HFF-Myc (cell line): ENCODE measurements at regions not wholly inside any gene's neighbourhood (a gene's known extent, or its start where the extent isn't known, plus 50 kb on each side); places are given as distances from the start of the nearest gene placed in this dataset.

Source experiments
- DNase-seq: peaks from one replicate; pipeline ENCODE4 v3.0.0-alpha.2; 2011; ENCODE audit warnings: low read depth; ENCODE audit errors: extremely low read depth
- H3K4me3 ChIP-seq: replicated peaks from 2 replicates; pipeline ENCODE4 v1.5.1; 2011; ENCODE audit warnings: low read depth, mild to moderate bottlenecking, control low read depth, low read length
- CTCF ChIP-seq: IDR thresholded peaks from 2 replicates; pipeline ENCODE4 v1.5.1; 2012; ENCODE audit warnings: mild to moderate bottlenecking, low read depth, low read length, control low read depth; ENCODE audit errors: missing control alignments

- no peak for DNase-seq
- TF ChIP-seq CTCF: no peak
- no peak overlapping the region for H3K4me3 ChIP-seq
Measured at GRCh38 chr1:188218289-188218688, 1389.5 kb downstream of the PLA2G4A start.

DNA sequence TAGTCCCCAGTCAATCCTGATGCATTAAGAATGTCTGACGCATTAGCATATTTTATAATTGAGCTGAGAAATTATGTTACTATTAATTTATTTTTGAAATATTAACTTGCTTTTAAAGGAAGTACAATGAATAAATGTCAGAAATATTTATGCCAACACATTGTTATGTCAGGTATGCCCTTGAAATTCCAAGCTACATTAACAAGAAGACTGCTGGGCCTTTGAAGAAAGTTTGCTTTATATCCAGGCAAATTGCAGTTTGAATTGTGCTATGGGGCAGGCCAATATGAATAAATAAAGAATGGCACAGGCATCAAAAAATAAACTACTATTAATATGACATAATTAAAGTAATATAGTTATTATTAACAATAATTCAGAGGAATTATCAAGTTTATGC, 1391.3 kb downstream of the PLA2G4A start:
- no peak for DNase-seq
- TF ChIP-seq CTCF: no peak
- H3K4me3 ChIP-seq: no peak overlapping the region

DNA sequence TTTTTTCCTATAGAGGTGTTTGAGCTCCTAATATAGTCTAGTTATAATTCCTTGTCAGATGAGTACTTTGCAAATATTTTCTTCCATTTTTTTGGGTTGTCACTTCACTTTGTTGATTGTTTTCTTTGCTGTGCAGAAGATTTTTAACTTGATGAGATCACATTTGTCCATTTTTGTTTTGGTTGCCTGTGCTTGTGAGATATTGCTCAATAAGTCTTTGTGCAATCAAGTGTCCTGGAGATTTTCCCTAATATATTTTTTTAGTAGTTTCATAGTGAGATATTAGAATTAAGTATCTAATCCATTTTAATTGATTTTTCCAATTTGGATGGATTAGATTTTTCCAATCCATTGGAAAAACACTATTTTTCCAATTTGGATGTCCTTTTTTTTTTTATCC, 1395.5 kb downstream of the PLA2G4A start:
- no peak for DNase-seq
- TF ChIP-seq CTCF: no peak
- H3K4me3 ChIP-seq: no peak overlapping the region

GRCh38 chr1:188225975-188226374, 1397.2 kb downstream of the PLA2G4A start:
- no peak overlapping the region for H3K4me3 ChIP-seq
- no peak for TF ChIP-seq CTCF
- DNase-seq: no peak

DNA sequence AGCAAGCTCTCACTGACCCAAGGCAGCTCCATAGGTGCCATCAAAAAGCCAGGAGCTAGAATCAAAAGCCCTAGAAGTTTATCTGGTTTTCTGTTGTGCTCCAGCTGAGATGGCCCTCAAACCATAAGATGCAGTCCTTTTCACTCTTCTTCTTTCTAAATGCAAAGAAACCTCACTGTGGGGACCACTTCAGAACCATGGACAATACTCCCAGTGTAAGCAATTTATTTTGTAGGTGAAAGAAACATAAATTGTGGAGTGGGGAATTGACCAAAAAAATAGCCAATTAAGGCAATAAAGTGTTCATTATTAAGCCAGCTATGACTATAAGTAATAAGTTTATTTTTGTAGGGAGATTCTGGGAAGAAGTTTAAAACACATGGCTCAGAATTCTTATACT, 1399.9 kb downstream of the PLA2G4A start:
- no peak for DNase-seq
- no peak overlapping the region for H3K4me3 ChIP-seq
- no peak for TF ChIP-seq CTCF

- no peak for TF ChIP-seq CTCF
- no peak for DNase-seq
- no peak overlapping the region for H3K4me3 ChIP-seq
Measured at GRCh38 chr1:188237573-188238348, 1409.0 kb downstream of the PLA2G4A start.
